Muscle of arm (tissue), 1 donor: ENCODE measurements at regions not wholly inside any gene's neighbourhood (a gene's known extent, or its start where the extent isn't known, plus 50 kb on each side); places are given as distances from the start of the nearest gene placed in this dataset.
"Not testable (repeated sequence)": the region's sequence is repeated elsewhere in the genome, so short reads cannot be mapped to it uniquely, and the experiment has no call there.

Source experiments
- DNase-seq: peaks from one replicate; pipeline ENCODE4 v3.0.0-alpha.2; 2013

DNA sequence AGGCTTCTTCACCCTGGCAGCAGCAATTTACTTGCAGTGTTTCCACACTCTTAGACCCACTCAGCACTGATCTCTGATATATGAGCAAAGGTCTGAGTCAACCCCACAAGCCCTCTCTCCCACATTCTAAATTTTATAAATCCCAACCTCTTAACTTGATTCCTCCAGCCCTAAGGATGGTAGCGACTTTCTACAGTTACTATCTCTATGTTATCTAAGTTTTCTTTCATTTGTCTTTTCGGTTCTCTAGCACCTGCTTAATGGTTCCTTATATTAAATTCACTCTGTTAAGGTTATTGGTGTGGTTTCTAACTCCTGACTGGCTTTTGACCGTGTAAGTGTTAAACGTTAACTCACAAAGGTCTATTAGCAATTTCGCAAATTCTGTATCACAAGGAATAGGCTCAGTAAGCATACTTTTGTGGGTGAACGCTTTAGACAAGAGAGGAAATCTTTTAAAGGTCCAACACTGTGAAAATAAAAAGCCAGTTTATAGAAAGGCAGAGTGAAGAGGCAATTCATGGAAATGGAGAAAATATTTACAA lies 99.3 kb downstream of the DLEU7 start:
- no peak for DNase-seq

DNA sequence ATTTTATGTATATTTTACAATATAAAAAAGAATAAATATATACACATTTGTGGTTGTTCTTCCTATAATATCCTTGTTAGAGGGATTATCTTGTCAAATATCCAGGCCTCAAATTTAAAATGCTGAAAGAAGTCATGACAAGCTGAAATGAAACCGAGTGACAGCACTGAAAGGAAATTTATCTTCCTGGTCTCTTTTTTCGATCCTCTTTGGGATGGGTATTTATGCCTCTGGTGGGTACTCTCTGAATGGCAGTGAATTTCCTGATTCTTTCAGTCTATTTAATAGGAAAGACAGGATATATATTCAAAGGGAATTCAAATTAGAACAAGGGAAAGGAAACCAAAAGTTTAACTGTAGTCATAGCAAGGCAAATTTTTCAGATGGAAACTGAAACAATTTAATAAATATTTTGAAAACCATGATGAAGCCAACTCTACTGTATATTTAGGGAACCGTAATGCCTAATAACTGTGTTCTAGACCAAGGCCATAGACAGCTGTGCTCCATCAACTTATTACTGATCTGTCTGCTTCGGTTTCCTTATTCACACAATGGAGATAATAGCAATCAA lies 97.9 kb downstream of the DLEU7 start:
- DNase-seq = no peak

DNA sequence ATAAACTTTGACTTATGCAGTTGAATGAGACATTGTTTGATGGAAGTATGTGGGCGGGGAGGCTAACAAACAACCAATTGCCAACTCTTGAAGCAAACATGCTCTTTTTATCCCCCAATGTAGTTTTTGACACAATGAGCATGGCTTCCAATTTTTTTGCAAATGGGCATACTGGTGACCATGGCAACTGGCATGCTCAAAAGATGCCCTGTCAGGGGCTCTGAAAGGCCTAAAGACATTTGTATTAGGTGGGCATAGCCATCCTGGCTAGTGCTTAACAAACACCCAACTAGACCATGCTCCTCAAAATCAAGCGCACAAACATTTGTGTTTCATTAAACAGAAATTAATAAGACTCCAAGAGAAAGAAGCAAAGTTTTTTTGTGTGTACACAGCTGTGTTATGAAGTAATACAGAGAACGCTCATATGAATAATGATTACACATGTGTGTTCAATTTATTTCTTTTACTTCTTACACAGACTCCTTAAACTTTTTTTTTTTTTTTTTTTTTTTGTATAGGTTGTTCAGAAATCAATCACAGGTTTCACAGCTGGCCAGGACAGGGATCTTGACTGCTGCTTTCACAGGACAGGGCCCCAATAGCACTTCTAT lies 95.6 kb downstream of the DLEU7 start:
- DNase-seq = peak; percentile 20

DNA sequence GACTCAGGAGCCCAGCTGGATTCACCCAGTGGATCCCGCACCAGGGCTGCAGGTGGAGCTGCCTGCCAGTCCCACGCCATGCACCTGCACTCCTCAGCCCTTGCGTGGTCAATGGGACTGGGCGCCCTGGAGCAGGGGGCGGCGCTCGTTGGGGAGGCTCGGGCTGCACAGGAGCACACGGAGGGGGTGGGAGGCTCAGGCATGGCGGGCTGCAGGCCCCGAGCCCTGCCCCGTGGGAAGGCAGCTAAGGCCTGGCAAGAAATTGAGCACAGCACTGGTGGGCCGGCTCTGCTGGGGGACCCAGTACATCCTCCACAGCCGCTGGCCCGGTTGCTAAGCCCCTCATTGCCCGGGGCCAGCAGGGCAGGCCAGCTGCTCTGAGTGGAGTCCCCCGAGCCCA lies 90.3 kb downstream of the DLEU7 start:
- not testable (repeated sequence) for DNase-seq

DNA sequence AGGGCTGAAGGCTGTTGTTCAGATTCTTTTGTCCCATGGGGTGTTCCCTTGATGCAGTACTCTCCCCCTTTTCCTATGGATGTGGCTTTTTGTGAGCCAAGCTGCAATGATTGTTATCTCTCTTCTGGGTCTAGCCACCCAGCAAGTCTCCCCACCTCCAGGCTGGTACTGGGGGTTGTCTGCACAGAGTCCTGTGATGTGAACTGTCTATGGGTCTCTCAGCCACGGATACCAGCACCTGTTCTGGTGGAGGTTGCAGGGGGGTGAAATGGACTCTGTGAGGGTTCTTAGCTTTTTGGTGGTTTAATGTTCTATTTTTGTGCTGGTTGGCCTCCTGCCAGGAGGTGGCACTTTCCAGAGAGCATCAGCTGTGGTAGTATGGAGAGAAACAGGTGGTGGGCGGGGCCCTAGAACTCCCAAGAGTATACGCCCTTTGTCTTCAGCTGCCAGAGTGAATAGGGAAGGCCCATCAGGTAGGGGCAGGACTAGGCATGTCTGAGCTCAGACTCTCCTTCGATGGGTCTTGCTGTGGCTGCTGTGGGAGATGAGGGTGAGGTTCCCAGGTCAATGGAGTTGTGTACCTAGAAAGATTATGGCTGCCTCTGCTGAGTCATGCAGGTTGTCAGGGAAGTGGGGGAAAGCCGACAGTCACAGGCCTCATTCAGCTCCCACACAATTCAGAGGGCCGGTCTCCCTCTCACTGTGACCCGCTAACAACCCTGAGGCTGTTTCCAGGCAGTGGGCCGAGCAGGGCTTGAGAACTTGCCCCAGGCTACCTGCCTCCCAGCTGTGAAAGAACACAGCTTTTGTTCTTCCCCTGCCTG lies 87.4 kb downstream of the DLEU7 start:
- DNase-seq = not testable (repeated sequence)

DNA sequence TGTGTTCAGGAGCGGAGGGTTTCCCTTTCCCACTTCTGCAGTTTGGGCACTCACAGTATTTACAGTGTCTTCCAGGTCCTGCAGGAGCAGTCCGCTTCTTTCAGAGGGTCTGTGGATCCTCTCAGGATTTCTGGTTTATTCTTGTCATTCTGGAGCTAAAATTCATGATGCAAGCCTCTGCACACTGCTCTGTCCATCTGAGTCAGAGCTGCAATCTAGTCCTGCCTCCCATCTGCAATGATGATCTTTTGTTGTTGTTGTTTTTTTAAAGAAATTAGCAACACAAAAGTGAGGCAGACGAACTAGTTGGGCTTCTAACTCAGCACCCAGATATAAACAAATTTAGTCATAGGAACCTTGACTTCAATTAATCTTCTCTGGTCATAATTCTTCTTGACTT lies 86.5 kb downstream of the DLEU7 start:
- no peak for DNase-seq

DNA sequence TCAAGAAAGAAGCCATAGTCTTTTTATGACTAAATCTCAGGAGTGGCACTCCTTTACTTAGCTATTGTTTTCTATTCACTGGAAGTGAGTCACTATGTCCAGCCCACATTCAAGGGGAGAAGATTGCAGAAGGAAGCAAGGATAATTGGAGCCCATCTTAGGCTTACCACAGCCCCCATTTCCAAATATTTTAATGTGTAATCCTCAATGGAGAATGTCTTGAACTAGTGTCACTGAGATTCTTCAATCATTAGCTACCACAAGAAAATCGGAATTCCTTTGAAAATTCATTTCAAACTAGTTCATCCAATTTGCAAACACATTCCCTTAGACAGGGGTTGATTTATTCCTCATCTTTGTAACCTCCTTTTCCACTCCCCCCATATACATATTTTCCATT lies 84.7 kb downstream of the DLEU7 start:
- no peak for DNase-seq

DNA sequence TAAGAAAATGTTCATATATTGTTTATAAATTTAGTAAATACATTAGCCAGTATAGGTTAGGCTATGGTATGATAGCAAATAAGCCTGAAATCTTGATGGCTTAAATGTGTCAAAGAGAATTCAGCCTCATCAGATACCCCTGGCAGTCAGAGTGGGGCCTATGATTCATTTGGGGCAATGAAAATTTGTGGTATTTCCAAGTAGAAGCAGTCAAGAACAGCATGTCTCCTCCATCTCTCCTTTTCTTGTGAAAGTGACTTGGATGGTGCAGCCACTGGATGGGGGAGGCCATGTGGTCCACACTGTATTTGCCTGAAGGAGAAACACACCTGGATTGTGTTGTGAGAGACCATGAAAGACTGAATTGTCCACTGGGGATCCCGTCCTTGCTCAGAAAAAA lies 82.7 kb downstream of the DLEU7 start:
- DNase-seq = no peak

DNA sequence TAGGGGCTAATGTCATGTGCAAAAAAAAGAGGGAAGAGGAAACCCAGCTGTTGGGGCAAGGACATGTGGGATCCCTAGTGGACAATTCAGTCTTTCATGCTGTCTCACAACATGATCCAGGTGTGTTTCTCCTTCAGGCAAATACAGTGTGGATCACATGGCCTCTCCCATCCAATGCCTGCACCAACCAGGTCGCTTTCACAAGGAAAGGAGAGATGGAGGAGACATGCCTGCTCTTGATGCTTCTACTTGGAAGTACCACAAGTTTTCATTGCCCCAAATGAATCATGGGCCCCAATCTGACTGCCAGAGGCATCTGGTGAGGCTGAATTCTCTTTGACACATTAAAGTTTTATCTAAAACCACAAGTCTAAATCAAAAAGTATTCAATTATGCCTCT lies 82.1 kb downstream of the DLEU7 start:
- no peak for DNase-seq

DNA sequence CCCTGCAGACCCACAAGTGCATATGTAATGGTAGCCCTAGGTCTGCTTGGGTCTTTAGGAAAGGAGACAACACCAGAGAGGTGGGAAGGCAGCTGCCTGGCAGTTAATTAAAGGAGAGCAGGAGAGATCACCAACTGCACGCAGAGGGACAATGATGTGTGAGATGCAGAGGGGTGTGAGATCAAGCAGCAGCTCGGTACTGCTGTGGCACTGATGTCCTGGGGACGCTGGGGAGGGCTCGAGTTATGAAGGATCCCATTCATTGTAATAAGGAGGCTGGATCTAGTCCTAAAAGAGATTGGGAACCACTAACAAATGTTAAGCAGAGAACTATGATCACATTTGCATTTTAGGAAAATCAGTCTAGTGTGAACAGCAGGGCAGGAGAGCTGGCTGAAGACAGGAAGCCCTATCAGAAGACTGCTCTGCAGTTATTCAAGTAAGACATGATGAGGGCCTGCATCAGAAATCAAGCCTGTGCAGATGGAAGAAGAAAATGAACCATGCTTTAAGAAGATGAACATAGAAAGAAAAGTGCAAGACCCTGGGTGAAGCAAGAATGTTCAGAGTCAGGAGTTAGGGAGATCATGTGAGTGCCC lies 80.4 kb downstream of the DLEU7 start:
- DNase-seq = no peak

DNA sequence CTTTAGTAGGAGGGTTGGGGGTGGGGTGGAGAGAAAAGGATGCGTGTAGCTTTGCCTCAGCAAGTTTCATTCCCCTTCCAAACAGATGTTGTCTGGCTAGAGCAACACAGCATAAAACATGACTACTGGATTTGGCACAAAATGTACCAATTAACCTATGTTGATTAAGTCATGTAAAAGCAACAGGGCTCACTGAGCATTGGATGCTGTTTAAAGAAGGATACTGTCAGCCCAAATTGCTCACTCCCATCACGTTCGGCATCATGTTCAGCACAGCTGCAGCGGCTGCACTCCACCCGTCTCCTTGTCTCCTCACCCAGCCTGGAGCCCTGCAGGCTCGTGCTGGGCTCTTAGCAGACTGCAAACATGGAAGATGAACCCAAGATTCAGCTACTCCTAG lies 77.5 kb downstream of the DLEU7 start:
- DNase-seq = peak; percentile 31

DNA sequence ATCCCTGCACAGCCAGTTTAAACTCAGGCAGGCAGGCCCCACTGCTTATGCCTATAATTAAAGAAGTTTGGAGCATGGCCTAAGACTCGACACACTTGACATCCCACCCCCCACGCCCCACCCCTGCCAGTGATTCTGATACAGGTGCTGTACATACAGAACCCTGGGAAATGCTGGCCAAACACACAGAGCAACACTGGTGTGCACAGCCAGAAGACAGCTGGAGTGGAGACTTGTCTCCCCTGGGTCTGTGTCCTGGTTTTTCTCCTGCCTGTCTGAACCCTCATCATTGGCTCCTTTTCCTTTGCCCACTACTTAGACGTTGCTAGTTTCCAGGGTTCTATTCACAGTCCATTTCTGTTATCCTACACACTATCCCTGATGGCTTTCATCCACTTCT lies 76.8 kb downstream of the DLEU7 start:
- no peak for DNase-seq

DNA sequence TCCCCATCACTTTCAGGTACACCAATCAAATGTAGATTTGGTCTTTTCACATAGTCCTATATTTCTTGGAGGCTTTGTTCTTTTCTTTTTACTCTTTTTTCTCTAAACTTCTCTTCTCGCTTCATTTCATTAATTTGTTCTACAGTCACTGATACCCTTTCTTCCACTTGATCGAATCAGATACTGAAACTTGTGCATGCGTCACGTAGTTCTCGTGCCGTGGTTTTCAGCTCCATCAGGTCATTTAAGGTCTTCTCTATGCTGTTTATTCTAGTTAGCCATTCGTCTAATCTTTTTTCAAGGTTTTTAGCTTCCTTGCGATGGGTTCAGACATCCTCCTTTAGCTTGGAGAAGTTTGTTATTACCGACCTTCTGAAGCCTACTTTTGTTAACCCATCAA lies 70.6 kb downstream of the DLEU7 start:
- not testable (repeated sequence) for DNase-seq
